ENCODE measurements at regions not wholly inside any gene's neighbourhood (a gene's known extent, or its start where the extent isn't known, plus 50 kb on each side); places are given as distances from the start of the nearest gene placed in this dataset.

DNA sequence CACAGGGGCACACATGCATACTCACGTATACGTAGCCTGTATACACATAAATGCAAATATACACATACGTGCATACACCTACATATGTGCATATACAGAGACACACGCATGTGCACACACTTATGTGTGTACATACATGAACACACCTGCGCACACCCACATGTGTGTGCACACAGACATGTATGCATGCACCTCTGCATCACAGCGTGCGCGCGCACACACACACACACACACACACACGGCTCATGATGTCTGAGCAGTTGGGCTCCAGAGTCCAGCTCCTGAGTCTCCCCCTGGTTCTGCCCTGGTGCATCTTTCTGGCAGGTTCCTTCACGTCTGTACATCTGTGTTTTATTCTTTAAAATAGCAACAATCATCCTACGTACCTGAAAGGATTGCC, 600.5 kb downstream of the NPHP4 start:
- Histone ChIP-seq H3K27ac (ENCODE audit: low read depth in 1 of 2, low read length in 2 of 2) (no peak overlapping the region), H3K79me2 (ENCODE audit: insufficient read depth, low read length) (no peaks in the 10 kb centered on the region), H3K9ac (ENCODE audit: insufficient read depth, low read length, poor library complexity, severe bottlenecking) (no peak overlapping the region), H3K4me2 (replicated peaks; ENCODE audit: extremely low read depth, low read length, poor library complexity, severe bottlenecking) (no peak overlapping the region), H3K4me1 (ENCODE audit: control insufficient read depth in 1 of 2, insufficient read depth in 2 of 2, low read length in 2 of 2) (no peaks in the 10 kb centered on the region), H3K4me3 (replicated peaks in 1 of 3; ENCODE audit: low read depth in 2 of 3, low read length in 3 of 3) (no peak overlapping the region), H3K9me3 (replicated peaks in 1 of 2; ENCODE audit: control insufficient read depth in 1 of 2, insufficient read depth in 1 of 2, low read length in 2 of 2) (no peaks in the 10 kb centered on the region), H3K36me3 (replicated peaks in 1 of 2; ENCODE audit: control insufficient read depth in 1 of 2, insufficient read depth in 2 of 2, low read length in 2 of 2) (no peaks in the 10 kb centered on the region), H2AFZ (ENCODE audit: insufficient read depth, low read depth, low read length, poor library complexity, severe bottlenecking) (no peak overlapping the region), H4K20me1 (ENCODE audit: insufficient read depth, low read length) (no peaks in the 10 kb centered on the region), H3K27me3 (ENCODE audit: control insufficient read depth in 2 of 2, insufficient read depth in 2 of 2, low read length in 2 of 2) (no peaks in the 10 kb centered on the region)
- peaks cover 0 to 2% (median 0%) of the 10 kb centered on the region in 3 donors for H3K27me3 Mint-ChIP-seq (ENCODE audit: low read depth in 3 of 3)
- WGBS (ENCODE audit: insufficient coverage): 94% methylated on average over 12 of the region's 12 CpGs
- no peaks in the 10 kb centered on the region for H3K36me3 Mint-ChIP-seq
- peaks cover 0 to 15% (median 0%) of the 10 kb centered on the region in 7 donors for H3K9me3 Mint-ChIP-seq
- no peak overlapping the region for H3K4me3 Mint-ChIP-seq
- DNase-seq: no peak
- H3K27ac Mint-ChIP-seq: no peak overlapping the region
- intact Hi-C loops (cut with micrococcal nuclease): no loop called here
- no peaks in the 10 kb centered on the region for H3K4me1 Mint-ChIP-seq
- TF ChIP-seq, protein P1, sequence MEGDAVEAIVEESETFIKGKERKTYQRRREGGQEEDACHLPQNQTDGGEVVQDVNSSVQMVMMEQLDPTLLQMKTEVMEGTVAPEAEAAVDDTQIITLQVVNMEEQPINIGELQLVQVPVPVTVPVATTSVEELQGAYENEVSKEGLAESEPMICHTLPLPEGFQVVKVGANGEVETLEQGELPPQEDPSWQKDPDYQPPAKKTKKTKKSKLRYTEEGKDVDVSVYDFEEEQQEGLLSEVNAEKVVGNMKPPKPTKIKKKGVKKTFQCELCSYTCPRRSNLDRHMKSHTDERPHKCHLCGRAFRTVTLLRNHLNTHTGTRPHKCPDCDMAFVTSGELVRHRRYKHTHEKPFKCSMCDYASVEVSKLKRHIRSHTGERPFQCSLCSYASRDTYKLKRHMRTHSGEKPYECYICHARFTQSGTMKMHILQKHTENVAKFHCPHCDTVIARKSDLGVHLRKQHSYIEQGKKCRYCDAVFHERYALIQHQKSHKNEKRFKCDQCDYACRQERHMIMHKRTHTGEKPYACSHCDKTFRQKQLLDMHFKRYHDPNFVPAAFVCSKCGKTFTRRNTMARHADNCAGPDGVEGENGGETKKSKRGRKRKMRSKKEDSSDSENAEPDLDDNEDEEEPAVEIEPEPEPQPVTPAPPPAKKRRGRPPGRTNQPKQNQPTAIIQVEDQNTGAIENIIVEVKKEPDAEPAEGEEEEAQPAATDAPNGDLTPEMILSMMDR (IDR thresholded peaks at IDR 0.05): no peak

DNA sequence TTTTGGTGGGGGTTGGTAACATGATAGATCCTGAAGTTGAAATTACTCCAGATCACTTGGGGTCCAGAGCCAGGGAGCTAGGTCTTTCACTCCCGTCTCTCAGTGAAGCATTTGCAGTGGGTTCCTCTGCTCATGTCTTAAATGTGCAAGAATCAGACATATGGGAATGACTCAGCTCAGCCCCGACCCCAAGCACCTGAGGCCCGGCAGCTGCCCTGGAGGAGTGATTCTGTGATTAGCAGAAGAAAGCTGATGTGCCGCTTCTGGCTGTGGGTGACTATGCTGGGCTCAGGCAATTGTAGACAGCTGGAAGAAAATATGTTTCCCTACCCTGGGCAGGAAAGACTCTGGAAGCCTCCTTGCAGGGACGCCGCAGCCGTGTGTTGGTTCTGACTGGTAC, 601.7 kb downstream of the NPHP4 start:
- H3K27me3 ChIP-seq (ENCODE audit: control insufficient read depth in 2 of 2, insufficient read depth in 2 of 2, low read length in 2 of 2): no peaks in the 10 kb centered on the region
- WGBS (ENCODE audit: insufficient coverage): 83% methylated on average over 7 of the region's 7 CpGs
- H3K27ac ChIP-seq (ENCODE audit: low read depth in 1 of 2, low read length in 2 of 2): no peak overlapping the region
- H3K4me3 ChIP-seq (replicated peaks in 1 of 3; ENCODE audit: low read depth in 2 of 3, low read length in 3 of 3): no peak overlapping the region
- H3K27ac Mint-ChIP-seq: no peak overlapping the region
- TF ChIP-seq, protein P1 (IDR thresholded peaks at IDR 0.05): no peak
- H2AFZ ChIP-seq (ENCODE audit: insufficient read depth, low read depth, low read length, poor library complexity, severe bottlenecking): no peak overlapping the region
- no peak for DNase-seq
- H3K36me3 ChIP-seq (replicated peaks in 1 of 2; ENCODE audit: control insufficient read depth in 1 of 2, insufficient read depth in 2 of 2, low read length in 2 of 2): no peaks in the 10 kb centered on the region
- no peak overlapping the region for H3K4me2 ChIP-seq (replicated peaks; ENCODE audit: extremely low read depth, low read length, poor library complexity, severe bottlenecking)
- no peaks in the 10 kb centered on the region for H3K36me3 Mint-ChIP-seq
- no peak overlapping the region for H3K9ac ChIP-seq (ENCODE audit: insufficient read depth, low read length, poor library complexity, severe bottlenecking)
- no peaks in the 10 kb centered on the region for H3K4me1 Mint-ChIP-seq
- H3K4me3 Mint-ChIP-seq: no peak overlapping the region
- no peaks in the 10 kb centered on the region for H3K4me1 ChIP-seq (ENCODE audit: control insufficient read depth in 1 of 2, insufficient read depth in 2 of 2, low read length in 2 of 2)
- H3K27me3 Mint-ChIP-seq (ENCODE audit: low read depth in 3 of 3): peaks cover 0 to 2% (median 0%) of the 10 kb centered on the region in 3 donors
- intact Hi-C loops (cut with micrococcal nuclease): no loop called here
- no peaks in the 10 kb centered on the region for H3K79me2 ChIP-seq (ENCODE audit: insufficient read depth, low read length)
- peaks cover 0 to 8% (median 0%) of the 10 kb centered on the region in 7 donors for H3K9me3 Mint-ChIP-seq
- H3K9me3 ChIP-seq (replicated peaks in 1 of 2; ENCODE audit: control insufficient read depth in 1 of 2, insufficient read depth in 1 of 2, low read length in 2 of 2): no peaks in the 10 kb centered on the region
- H4K20me1 ChIP-seq (ENCODE audit: insufficient read depth, low read length): no peaks in the 10 kb centered on the region
